ENCODE measurements at regions not wholly inside any gene's neighbourhood (a gene's known extent, or its start where the extent isn't known, plus 50 kb on each side); places are given as distances from the start of the nearest gene placed in this dataset.

DNA sequence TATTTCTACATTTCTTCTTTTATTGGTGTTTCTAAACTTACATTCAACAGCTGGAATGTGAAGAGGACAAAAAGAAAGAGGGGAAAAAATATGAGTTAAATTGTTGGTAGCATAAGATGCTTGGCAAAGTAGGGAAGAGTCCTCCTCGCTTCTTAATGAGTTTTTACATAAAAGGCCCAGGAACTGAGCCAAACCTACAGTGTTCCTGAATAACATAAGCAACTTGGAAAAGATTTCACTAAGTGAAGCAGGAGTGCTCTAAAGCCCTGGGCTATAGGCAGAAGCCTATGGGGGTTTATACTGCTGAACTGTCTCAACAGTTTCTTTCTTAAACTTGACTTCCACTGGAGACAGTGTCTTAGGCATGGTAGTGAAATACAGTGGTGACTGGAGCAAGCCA, 115.0 kb upstream of the USP25 start (continued):
- TF ChIP-seq XBP1 (CRISPR knock-in tag; IDR thresholded peaks at IDR 0.05): no peak

DNA sequence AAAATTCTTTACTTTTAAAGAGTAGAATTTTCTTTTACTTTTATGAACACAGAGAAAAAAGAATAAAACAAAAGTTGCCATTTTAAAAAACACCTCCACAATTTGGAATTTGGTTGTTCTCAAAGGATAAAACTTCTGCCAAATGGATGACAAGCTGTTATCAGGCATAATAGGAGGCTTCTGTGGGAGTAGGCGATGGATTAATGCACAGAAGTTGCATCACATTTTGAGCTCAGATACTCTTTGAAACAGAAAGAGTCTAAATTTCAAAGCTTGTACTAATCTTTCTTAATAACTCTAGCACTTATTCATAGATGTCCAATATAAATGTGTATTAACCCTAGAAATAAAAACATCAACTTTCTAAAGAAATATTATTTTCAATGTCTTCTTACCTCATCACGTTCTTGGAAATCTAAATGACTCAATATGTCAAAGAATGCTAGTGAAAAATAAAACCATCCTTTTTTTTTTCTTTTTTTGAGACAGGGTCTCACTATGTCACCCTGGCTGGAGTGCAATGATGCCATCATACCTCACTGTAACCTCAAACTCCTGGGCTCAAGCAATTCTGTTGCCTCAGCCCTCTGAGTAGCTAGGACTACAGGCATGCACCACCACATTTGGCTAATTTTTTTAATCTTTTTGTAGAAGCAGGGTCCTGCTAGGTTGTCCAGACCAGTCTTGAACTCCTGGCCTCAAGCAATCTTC, 112.8 kb upstream of the USP25 start:
- DNase-seq (ENCODE audit: low spot score) (no peak), ATAC-seq (no peak), FAIRE-seq (no peak)
- Histone ChIP-seq H3K4me2 (ENCODE audit: low read depth, low read length) (no peak overlapping the region), H3K36me3 (replicated peaks in 1 of 2; ENCODE audit: control insufficient read depth in 1 of 2, insufficient read depth in 2 of 2, low read length in 2 of 2) (no peaks in the 10 kb centered on the region), H2AFZ (ENCODE audit: low read length) (no peak overlapping the region), H3K9me3 (ENCODE audit: low read length) (no peaks in the 10 kb centered on the region), H3K4me1 (ENCODE audit: insufficient read depth, low read length) (no peaks in the 10 kb centered on the region), H4K20me1 (ENCODE audit: insufficient read depth, low read length) (no peaks in the 10 kb centered on the region), H3K9ac (ENCODE audit: insufficient read depth, low read depth, low read length) (no peak overlapping the region), H3K4me3 (replicated peaks in 1 of 3; ENCODE audit: insufficient read depth in 1 of 3, low read depth in 2 of 3, low read length in 3 of 3) (no peak overlapping the region), H3K27me3 (ENCODE audit: control insufficient read depth in 1 of 2, insufficient read depth in 2 of 2, low read length in 2 of 2) (no peaks in the 10 kb centered on the region; a peak in 1 of 5 replicates), H3K27ac (ENCODE audit: extremely low read length, insufficient read depth, low read length) (no peak overlapping the region), H3K79me2 (ENCODE audit: insufficient read depth, low read length) (no peaks in the 10 kb centered on the region)
- intact Hi-C loops (cut with micrococcal nuclease; ENCODE audit: unreplicated experiment): no loop called here
- CTCF ChIA-PET (ENCODE audit: low intra/inter-chr PET ratio, low total read pairs): no interaction called here
- TF ChIP-seq UBTF (CRISPR knock-in tag; IDR thresholded peaks at IDR 0.05) (no peak), HDAC2 (CRISPR knock-in tag; IDR thresholded peaks at IDR 0.05) (no peak), ZBTB38 (CRISPR knock-in tag; IDR thresholded peaks at IDR 0.05) (no peak), BRD4 (CRISPR knock-in tag; IDR thresholded peaks at IDR 0.05) (no peak), RNF219 (CRISPR knock-in tag; IDR thresholded peaks at IDR 0.05) (no peak), MIXL1 (CRISPR knock-in tag; IDR thresholded peaks at IDR 0.05) (no peak), ZNF598 (CRISPR knock-in tag; IDR thresholded peaks at IDR 0.05; ENCODE audit: borderline replicate concordance) (no peak), MLLT10 (CRISPR knock-in tag; IDR thresholded peaks at IDR 0.05) (no peak), ZNF792 (CRISPR knock-in tag; IDR thresholded peaks at IDR 0.05) (no peak), ZFAT (CRISPR knock-in tag; conservative IDR thresholded peaks at IDR 0.05) (no peak), TOE1 (CRISPR knock-in tag; IDR thresholded peaks at IDR 0.05) (no peak), ZNF282 (IDR thresholded peaks at IDR 0.05; ENCODE audit: partially characterized antibody) (no peak), ZNF678 (CRISPR knock-in tag; IDR thresholded peaks at IDR 0.05) (no peak), STAT5B (CRISPR knock-in tag; IDR thresholded peaks at IDR 0.05) (no peak), RFXANK (CRISPR knock-in tag; IDR thresholded peaks at IDR 0.05) (no peak), CREBL2 (CRISPR knock-in tag; IDR thresholded peaks at IDR 0.05; ENCODE audit: borderline replicate concordance) (no peak), NR2F1 (CRISPR knock-in tag; IDR thresholded peaks at IDR 0.05) (no peak), KMT2B (CRISPR knock-in tag; IDR thresholded peaks at IDR 0.05) (no peak)
- TF ChIP-seq, protein P1, sequence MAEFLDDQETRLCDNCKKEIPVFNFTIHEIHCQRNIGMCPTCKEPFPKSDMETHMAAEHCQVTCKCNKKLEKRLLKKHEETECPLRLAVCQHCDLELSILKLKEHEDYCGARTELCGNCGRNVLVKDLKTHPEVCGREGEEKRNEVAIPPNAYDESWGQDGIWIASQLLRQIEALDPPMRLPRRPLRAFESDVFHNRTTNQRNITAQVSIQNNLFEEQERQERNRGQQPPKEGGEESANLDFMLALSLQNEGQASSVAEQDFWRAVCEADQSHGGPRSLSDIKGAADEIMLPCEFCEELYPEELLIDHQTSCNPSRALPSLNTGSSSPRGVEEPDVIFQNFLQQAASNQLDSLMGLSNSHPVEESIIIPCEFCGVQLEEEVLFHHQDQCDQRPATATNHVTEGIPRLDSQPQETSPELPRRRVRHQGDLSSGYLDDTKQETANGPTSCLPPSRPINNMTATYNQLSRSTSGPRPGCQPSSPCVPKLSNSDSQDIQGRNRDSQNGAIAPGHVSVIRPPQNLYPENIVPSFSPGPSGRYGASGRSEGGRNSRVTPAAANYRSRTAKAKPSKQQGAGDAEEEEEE (CRISPR knock-in tag; IDR thresholded peaks at IDR 0.05; ENCODE audit: borderline replicate concordance): no peak
- in situ Hi-C loops (cut with HindIII; ENCODE audit: extremely low pct_ligation_motif_present, low pct_unique_long_range_greater_than_20kb): no loop called here
- POLR2A ChIA-PET: no interaction called here
- BruUV-seq (replicated peaks): no TSS peak
- 30% methylated on average over 2 of the region's 2 CpGs for WGBS (ENCODE audit: low lambda C conversion rate)
